ENCODE measurements at regions not wholly inside any gene's neighbourhood (a gene's known extent, or its start where the extent isn't known, plus 50 kb on each side); places are given as distances from the start of the nearest gene placed in this dataset.

DNA sequence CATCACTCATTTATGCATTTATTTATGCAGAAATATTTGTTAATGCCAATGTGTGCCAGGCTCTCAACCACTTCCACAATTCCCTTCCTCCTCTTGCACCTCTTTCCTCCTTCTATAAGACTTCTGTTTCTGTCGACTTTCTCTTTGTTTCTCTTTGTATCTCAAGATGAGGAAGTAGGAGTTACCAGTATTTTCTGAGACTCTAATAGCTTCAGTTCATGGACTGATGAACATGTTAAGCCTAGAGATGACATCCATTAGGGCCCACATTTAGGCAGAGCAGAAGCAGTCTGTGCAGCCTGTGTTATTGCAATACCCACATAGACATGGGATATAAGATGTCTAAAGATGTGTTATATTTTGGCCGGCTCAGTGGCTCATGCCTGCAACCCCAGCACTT, 241.8 kb upstream of the SMIM31 start:
- Histone ChIP-seq H3K27ac (ENCODE audit: extremely low read depth, low read depth, low read length) (no peak overlapping the region), H3K4me3 (ENCODE audit: low read depth, low read length) (no peak overlapping the region), H3K36me3 (ENCODE audit: control insufficient read depth in 2 of 2, insufficient read depth in 1 of 2, low read length in 2 of 2) (no peaks in the 10 kb centered on the region), H3K4me1 (ENCODE audit: control insufficient read depth, insufficient read depth, low read length) (no peaks in the 10 kb centered on the region), H3K9me3 (ENCODE audit: control insufficient read depth, insufficient read depth, low read depth, low read length) (no peaks in the 10 kb centered on the region)
- POLR2A ChIA-PET = no interaction called here
- CTCF ChIA-PET = no interaction called here
- TF ChIP-seq GLIS1 (tag by site-specific recombination; IDR thresholded peaks at IDR 0.05) (no peak), ZSCAN30 (tag by site-specific recombination; IDR thresholded peaks at IDR 0.05) (no peak), ZNF473 (tag by site-specific recombination; IDR thresholded peaks at IDR 0.05) (no peak), ZNF561 (tag by site-specific recombination; IDR thresholded peaks at IDR 0.05; ENCODE audit: borderline replicate concordance) (no peak), MZF1 (tag by site-specific recombination; IDR thresholded peaks at IDR 0.05; ENCODE audit: borderline replicate concordance) (no peak), ZNF621 (tag by site-specific recombination; IDR thresholded peaks at IDR 0.05) (no peak), BCL11B (tag by site-specific recombination; IDR thresholded peaks at IDR 0.05; ENCODE audit: low read depth) (no peak), ZSCAN16 (tag by site-specific recombination; IDR thresholded peaks at IDR 0.05) (no peak), ZIC2 (tag by site-specific recombination; IDR thresholded peaks at IDR 0.05) (no peak), KLF7 (tag by site-specific recombination; IDR thresholded peaks at IDR 0.05; ENCODE audit: borderline replicate concordance) (no peak), OVOL3 (tag by site-specific recombination; IDR thresholded peaks at IDR 0.05) (no peak), KLF10 (tag by site-specific recombination; IDR thresholded peaks at IDR 0.05) (no peak), ZNF112 (tag by site-specific recombination; IDR thresholded peaks at IDR 0.05) (no peak), ZNF510 (tag by site-specific recombination; IDR thresholded peaks at IDR 0.05; ENCODE audit: insufficient replicate concordance) (no peak), YY2 (tag by site-specific recombination; IDR thresholded peaks at IDR 0.05) (no peak), HOXC10 (CRISPR knock-in tag; IDR thresholded peaks at IDR 0.05) (no peak)
- TF ChIP-seq, protein P1, sequence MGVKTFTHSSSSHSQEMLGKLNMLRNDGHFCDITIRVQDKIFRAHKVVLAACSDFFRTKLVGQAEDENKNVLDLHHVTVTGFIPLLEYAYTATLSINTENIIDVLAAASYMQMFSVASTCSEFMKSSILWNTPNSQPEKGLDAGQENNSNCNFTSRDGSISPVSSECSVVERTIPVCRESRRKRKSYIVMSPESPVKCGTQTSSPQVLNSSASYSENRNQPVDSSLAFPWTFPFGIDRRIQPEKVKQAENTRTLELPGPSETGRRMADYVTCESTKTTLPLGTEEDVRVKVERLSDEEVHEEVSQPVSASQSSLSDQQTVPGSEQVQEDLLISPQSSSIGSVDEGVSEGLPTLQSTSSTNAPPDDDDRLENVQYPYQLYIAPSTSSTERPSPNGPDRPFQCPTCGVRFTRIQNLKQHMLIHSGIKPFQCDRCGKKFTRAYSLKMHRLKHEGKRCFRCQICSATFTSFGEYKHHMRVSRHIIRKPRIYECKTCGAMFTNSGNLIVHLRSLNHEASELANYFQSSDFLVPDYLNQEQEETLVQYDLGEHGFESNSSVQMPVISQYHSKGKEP (tag by site-specific recombination; IDR thresholded peaks at IDR 0.05) = no peak
- TF ChIP-seq, protein P2, sequence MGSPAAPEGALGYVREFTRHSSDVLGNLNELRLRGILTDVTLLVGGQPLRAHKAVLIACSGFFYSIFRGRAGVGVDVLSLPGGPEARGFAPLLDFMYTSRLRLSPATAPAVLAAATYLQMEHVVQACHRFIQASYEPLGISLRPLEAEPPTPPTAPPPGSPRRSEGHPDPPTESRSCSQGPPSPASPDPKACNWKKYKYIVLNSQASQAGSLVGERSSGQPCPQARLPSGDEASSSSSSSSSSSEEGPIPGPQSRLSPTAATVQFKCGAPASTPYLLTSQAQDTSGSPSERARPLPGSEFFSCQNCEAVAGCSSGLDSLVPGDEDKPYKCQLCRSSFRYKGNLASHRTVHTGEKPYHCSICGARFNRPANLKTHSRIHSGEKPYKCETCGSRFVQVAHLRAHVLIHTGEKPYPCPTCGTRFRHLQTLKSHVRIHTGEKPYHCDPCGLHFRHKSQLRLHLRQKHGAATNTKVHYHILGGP (tag by site-specific recombination; IDR thresholded peaks at IDR 0.05) = no peak
- TF ChIP-seq, protein P3, sequence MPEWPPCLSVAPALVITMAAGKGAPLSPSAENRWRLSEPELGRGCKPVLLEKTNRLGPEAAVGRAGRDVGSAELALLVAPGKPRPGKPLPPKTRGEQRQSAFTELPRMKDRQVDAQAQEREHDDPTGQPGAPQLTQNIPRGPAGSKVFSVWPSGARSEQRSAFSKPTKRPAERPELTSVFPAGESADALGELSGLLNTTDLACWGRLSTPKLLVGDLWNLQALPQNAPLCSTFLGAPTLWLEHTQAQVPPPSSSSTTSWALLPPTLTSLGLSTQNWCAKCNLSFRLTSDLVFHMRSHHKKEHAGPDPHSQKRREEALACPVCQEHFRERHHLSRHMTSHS (tag by site-specific recombination; IDR thresholded peaks at IDR 0.05) = no peak
- TF ChIP-seq, protein P4, sequence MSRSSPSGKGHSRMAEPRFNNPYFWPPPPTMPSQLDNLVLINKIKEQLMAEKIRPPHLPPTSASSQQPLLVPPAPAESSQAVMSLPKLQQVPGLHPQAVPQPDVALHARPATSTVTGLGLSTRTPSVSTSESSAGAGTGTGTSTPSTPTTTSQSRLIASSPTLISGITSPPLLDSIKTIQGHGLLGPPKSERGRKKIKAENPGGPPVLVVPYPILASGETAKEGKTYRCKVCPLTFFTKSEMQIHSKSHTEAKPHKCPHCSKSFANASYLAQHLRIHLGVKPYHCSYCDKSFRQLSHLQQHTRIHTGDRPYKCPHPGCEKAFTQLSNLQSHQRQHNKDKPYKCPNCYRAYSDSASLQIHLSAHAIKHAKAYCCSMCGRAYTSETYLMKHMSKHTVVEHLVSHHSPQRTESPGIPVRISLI (tag by site-specific recombination; IDR thresholded peaks at IDR 0.05) = no peak

DNA sequence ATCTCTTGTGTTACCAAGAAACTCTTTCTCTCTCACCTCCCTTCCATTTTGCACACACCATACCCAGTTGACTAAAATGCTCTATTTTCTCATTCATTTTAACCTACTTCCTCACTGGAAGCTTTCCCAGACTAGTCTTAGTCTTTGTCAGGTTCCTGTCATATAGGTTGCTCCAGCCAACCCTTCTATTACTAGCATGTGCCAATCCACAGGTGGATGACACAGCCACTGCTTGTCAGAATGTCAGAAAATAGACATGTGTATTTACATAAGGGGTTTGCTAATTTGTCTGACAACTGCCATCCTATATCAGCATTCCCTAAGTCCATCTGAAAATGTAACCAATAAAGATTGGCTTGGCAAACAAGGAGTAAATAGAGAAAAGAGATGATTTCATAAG, 239.2 kb upstream of the SMIM31 start:
- H3K4me1 ChIP-seq (ENCODE audit: control insufficient read depth, insufficient read depth, low read length) = no peaks in the 10 kb centered on the region
- no peaks in the 10 kb centered on the region for H3K9me3 ChIP-seq (ENCODE audit: control insufficient read depth, insufficient read depth, low read depth, low read length)
- H3K27ac ChIP-seq (ENCODE audit: extremely low read depth, low read depth, low read length) = no peak overlapping the region
- no peak overlapping the region for H3K4me3 ChIP-seq (ENCODE audit: low read depth, low read length)
- CTCF ChIA-PET = no interaction called here
- H3K36me3 ChIP-seq (ENCODE audit: control insufficient read depth in 2 of 2, insufficient read depth in 1 of 2, low read length in 2 of 2) = no peaks in the 10 kb centered on the region
- TF ChIP-seq ZNF677 (tag by site-specific recombination; IDR thresholded peaks at IDR 0.05) = no peak
- TF ChIP-seq, protein P5, sequence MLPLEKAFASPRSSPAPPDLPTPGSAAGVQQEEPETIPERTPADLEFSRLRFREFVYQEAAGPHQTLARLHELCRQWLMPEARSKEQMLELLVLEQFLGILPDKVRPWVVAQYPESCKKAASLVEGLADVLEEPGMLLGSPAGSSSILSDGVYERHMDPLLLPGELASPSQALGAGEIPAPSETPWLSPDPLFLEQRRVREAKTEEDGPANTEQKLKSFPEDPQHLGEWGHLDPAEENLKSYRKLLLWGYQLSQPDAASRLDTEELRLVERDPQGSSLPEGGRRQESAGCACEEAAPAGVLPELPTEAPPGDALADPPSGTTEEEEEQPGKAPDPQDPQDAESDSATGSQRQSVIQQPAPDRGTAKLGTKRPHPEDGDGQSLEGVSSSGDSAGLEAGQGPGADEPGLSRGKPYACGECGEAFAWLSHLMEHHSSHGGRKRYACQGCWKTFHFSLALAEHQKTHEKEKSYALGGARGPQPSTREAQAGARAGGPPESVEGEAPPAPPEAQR (tag by site-specific recombination; IDR thresholded peaks at IDR 0.05) = no peak
- TF ChIP-seq, protein P6, sequence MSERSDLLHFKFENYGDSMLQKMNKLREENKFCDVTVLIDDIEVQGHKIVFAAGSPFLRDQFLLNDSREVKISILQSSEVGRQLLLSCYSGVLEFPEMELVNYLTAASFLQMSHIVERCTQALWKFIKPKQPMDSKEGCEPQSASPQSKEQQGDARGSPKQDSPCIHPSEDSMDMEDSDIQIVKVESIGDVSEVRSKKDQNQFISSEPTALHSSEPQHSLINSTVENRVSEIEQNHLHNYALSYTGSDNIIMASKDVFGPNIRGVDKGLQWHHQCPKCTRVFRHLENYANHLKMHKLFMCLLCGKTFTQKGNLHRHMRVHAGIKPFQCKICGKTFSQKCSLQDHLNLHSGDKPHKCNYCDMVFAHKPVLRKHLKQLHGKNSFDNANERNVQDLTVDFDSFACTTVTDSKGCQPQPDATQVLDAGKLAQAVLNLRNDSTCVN (tag by site-specific recombination; optimal IDR thresholded peaks at IDR 0.05) = no peak
- POLR2A ChIA-PET = no interaction called here
